ENCODE measurements at regions not wholly inside any gene's neighbourhood (a gene's known extent, or its start where the extent isn't known, plus 50 kb on each side); places are given as distances from the start of the nearest gene placed in this dataset.

DNA sequence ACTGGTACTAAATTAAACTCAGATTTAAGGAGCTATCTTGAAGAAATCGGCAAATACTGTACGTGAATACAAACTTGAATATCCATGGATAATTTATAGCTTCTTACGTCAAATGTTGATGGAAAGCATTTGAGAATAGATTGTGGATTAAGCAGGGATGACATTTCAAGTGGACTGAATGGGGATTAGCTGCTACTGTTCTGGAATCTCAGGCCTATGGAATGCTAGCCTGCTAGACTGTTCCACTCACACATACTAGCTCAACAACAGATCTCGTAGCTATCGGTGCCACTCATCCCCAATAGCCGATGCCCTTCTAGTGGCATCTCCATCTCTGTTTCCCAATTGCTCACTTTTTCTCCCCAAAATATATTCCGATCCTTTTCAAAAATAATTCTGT lies 62.0 kb upstream of the USP25 start:
- no peak for TF ChIP-seq CREB1 (IDR thresholded peaks at IDR 0.05)
- TF ChIP-seq CREB1 (CRISPR knock-in tag; IDR thresholded peaks at IDR 0.05): no peak
- no peak for TF ChIP-seq TGIF2 (CRISPR knock-in tag; IDR thresholded peaks at IDR 0.05)
- TF ChIP-seq ZNF354B (CRISPR knock-in tag; IDR thresholded peaks at IDR 0.05): no peak
- no peak for TF ChIP-seq ZNF24 (IDR thresholded peaks at IDR 0.05)
- TF ChIP-seq, protein P1, sequence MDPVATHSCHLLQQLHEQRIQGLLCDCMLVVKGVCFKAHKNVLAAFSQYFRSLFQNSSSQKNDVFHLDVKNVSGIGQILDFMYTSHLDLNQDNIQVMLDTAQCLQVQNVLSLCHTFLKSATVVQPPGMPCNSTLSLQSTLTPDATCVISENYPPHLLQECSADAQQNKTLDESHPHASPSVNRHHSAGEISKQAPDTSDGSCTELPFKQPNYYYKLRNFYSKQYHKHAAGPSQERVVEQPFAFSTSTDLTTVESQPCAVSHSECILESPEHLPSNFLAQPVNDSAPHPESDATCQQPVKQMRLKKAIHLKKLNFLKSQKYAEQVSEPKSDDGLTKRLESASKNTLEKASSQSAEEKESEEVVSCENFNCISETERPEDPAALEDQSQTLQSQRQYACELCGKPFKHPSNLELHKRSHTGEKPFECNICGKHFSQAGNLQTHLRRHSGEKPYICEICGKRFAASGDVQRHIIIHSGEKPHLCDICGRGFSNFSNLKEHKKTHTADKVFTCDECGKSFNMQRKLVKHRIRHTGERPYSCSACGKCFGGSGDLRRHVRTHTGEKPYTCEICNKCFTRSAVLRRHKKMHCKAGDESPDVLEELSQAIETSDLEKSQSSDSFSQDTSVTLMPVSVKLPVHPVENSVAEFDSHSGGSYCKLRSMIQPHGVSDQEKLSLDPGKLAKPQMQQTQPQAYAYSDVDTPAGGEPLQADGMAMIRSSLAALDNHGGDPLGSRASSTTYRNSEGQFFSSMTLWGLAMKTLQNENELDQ (CRISPR knock-in tag; IDR thresholded peaks at IDR 0.05; ENCODE audit: borderline replicate concordance): no peak
- TF ChIP-seq HIVEP1 (CRISPR knock-in tag; IDR thresholded peaks at IDR 0.05): no peak
- TF ChIP-seq, protein P2, sequence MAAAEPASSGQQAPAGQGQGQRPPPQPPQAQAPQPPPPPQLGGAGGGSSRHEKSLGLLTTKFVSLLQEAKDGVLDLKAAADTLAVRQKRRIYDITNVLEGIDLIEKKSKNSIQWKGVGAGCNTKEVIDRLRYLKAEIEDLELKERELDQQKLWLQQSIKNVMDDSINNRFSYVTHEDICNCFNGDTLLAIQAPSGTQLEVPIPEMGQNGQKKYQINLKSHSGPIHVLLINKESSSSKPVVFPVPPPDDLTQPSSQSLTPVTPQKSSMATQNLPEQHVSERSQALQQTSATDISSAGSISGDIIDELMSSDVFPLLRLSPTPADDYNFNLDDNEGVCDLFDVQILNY (CRISPR knock-in tag; conservative IDR thresholded peaks at IDR 0.05): no peak
- no peak for TF ChIP-seq ZC3H4 (CRISPR knock-in tag; IDR thresholded peaks at IDR 0.05; ENCODE audit: borderline replicate concordance)
- no peak for TF ChIP-seq ATF7-NPFF (CRISPR knock-in tag; IDR thresholded peaks at IDR 0.05; ENCODE audit: low read depth)
- TF ChIP-seq SMC3 (IDR thresholded peaks at IDR 0.05; ENCODE audit: low read length): no peak
- TF ChIP-seq NFE2L1 (CRISPR knock-in tag; IDR thresholded peaks at IDR 0.05; ENCODE audit: borderline replicate concordance): no peak
